Right ventricle myocardium inferior (tissue), 1 donor: ENCODE measurements at regions not wholly inside any gene's neighbourhood (a gene's known extent, or its start where the extent isn't known, plus 50 kb on each side); places are given as distances from the start of the nearest gene placed in this dataset.

Experiments
- ATAC-seq: fragments of 200-7000 bp; cut with Tn5 transposase; one replicate; pipeline ENCODE4 v1.9.1; 2020; ENCODE audit warnings: mild to moderate bottlenecking, moderate library complexity
- DNase-seq: peaks from one replicate; pipeline ENCODE4 v3.0.0; 2021; ENCODE audit errors: missing footprints
- intact Hi-C: fragments of 100-400 bp; cut with DNase I; formaldehyde crosslinking; loops from one replicate; pipeline ENCODE4 v1.11.0; 2022
- donor health status: DM: no; HTN: yes; CAD: no; lungs with severe emphysema.

DNA sequence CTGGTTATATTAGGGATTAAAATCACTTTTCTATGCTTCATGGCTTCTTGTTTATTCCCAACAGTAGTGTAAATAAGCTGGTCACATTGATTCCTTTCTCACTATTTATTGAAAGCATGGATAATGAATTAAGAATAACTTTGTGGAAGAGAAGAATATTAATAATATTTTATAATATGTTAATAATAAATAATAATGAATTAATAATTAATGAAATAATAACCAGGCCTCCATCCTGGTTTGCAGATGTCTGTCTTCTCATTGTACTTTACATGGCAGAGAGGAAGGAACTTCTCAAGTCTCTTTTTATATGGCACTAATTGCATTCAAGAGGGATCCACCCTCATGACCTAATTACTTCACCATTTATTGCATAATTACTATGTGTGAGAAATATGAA is 473.5 kb downstream of the PTPRC start:
- intact Hi-C loops, result loop anchor here (5.0 to 10.0 kb wide), 3 partner anchors 132 to 338 kb away; no protein-coding TSS in a partner anchor
- DNase-seq (no peak), ATAC-seq (no peak)

DNA sequence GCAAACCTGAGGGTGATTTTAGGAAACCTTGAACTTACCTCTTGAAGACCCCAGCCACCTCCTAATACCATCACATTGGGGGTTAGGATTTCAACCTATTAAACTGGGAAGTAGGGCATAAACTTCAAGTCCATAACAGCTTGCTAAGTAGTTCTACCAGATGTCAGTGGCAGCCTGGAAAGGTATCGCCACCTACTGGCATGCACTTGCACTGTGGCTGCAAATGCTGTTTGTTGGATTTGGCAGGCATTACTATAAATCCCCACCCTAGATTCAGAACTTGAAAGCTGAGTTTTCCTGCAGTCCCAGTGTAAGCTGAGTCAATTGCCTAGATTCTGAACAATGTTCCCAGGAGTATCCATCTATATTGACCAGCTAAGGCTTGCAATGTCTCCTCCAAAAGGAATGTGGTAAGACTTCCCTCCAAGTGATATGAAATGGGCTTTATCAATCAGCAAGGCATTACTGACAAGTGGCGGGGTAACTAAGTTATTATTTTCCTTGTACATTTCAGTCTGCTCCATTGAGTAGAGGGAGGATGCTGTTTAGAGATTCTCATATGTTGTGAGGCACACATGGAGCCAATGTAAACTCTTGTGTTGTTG is 474.5 kb downstream of the PTPRC start:
- intact Hi-C loops, result loop anchor here (5.0 to 10.0 kb wide), 3 partner anchors 131 to 339 kb away; no protein-coding TSS in a partner anchor
- DNase-seq, result no peak
- no peak for ATAC-seq

- intact Hi-C loops, result loop anchor here (10.0 kb wide), 2 partner anchors 128 to 342 kb away; no protein-coding TSS in a partner anchor
- DNase-seq (no peak), ATAC-seq (no peak)
Measured at GRCh38 chr1:199116488-199116887, 477.6 kb downstream of the PTPRC start.

DNA sequence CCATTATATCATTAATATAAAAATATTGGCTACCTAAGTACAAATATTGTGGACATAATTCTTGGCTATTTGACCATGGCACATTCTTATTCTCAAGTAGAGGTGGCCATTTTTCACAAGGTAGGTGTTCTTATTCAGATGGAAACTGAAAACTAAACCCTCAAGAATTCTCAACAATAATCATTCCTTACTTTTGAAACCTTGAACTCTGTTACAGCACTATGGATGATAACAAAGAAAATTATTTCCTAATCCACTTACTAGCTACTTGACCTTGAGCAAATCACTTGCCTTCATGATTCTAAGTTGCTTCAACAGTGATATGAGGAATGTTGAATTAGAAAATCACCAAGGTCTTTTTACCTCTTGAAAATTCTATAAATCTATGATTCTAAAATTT is 482.2 kb downstream of the PTPRC start:
- ATAC-seq (no peak), DNase-seq (no peak)
- intact Hi-C loops, result no loop called here

DNA sequence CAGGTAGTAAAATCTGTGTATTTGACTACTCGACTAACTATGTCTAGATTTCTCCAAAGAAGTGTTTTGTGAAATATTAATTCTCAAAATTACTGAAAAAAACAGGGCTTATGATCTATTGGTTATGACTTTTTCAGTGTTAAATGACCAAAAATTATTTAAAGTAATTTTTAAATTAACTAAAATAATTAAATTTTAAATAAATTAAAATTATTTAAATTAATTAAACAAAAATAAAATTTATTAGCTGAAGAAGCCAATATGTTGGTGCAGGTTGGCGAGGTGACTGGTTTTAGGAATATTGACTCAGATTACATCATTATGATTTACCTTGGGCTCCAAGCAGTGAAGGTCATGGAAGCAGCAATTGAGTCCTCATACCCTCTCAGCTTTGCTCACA is 483.2 kb downstream of the PTPRC start:
- intact Hi-C loops, result no loop called here
- ATAC-seq (no peak), DNase-seq (no peak)

DNA sequence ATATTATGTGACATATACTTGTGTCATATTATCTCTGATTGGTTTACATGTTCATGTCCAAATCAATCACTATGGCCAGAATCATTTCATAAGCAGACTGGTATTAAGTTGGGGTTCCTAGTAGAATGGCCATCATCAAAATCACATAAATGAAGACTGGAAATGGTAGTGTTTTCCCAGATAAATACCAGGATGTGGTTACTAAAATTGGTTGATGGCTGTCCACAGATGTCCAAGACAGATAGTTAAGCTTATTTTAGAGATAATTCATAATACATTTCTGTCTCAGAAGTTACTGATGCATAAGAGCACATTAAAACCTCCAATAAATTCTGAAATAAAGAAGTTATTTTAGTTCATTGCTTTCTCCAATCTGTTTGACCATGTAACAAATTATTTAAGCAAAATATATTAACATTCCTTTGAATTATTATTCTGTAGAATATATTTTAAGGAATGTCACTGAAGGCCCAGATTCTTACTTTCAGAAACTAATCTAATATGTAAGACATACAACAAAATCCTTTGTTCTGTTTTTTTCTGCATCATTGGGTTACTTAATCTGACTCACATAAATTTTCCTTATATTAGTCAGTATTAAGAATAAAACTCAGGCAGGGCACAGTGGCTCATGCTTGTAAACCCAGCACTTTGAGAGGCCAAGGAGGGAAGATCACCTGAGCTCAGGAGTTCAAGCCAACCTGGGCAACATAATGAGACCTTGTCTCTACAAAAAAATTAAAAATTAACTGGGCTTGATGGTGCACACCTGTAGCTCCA is 483.9 kb downstream of the PTPRC start:
- ATAC-seq (no peak), DNase-seq (no peak)
- intact Hi-C loops, result no loop called here

- ATAC-seq (no peak), DNase-seq (no peak)
- intact Hi-C loops, result no loop called here
Measured at GRCh38 chr1:199123615-199124014, 484.8 kb downstream of the PTPRC start.

GRCh38 chr1:199124351-199124750 is 485.5 kb downstream of the PTPRC start:
- ATAC-seq (no peak), DNase-seq (no peak)
- intact Hi-C loops, result no loop called here

GRCh38 chr1:199129247-199129646 is 490.4 kb downstream of the PTPRC start:
- intact Hi-C loops, result no loop called here
- ATAC-seq, result no peak
- no peak for DNase-seq

DNA sequence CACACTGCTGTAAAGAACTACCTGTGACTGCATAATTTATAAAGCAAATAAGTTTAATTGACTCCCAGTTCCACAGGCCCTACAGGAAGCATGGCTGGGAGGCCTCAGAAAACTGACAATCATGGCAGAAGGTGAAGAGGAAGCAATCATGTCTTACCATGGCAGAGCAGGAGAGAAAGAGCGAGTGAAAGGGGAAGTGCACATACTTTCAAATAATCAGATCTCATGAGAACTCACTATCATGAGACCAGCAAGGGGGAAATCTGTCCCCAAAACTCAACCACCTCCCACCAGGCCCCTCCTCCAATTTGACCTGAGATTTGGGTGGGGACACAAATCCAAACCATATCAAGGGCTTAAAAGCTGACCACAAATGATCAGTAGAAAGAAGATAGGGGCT is 493.2 kb downstream of the PTPRC start:
- intact Hi-C loops, result no loop called here
- DNase-seq (no peak), ATAC-seq (no peak)

DNA sequence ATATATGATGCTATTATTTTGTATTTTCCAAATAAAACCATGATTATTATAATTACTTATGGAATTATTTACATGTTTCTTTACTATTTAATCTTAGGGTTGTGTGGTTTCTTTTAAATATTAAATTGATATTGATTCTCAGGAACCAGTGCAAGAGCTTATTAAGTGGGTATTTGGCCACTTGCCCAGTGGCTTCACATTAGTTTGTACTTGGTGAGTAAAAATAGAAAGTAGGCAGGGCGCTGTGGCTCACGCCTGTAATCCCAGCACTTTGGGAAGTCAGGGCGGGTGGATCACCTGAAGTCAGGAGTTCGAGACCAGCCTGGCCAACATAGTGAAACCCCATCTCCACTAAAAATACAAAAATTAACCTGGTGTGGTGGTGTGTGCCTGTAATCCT is 497.1 kb downstream of the PTPRC start:
- ATAC-seq (no peak), DNase-seq (no peak)
- intact Hi-C loops, result no loop called here

- no peak for DNase-seq
- no peak for ATAC-seq
- intact Hi-C loops, result no loop called here
Measured at GRCh38 chr1:199138061-199138460, 499.2 kb downstream of the PTPRC start.

GRCh38 chr1:199149591-199149990 is 510.8 kb downstream of the PTPRC start:
- ATAC-seq (no peak), DNase-seq (no peak)
- intact Hi-C loops, result no loop called here

DNA sequence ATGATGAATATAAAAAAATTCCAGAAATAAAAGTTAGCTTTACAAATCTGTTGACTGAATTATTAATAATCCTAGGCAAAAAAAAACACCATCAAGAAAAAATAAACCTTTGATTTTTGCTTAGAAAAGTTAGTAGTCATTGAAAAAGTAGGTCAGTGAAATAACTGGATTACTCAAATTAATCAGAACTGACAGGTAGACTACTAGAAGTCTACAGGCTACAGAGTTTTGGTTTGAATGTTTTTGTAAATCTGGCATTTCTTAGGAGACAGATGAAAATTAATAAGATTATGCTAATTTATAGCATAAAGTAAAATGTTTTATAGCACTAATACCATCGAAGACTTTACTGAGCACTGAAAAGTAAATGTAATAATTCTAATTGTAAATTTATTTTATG is 511.9 kb downstream of the PTPRC start:
- intact Hi-C loops, result no loop called here
- no peak for ATAC-seq

DNA sequence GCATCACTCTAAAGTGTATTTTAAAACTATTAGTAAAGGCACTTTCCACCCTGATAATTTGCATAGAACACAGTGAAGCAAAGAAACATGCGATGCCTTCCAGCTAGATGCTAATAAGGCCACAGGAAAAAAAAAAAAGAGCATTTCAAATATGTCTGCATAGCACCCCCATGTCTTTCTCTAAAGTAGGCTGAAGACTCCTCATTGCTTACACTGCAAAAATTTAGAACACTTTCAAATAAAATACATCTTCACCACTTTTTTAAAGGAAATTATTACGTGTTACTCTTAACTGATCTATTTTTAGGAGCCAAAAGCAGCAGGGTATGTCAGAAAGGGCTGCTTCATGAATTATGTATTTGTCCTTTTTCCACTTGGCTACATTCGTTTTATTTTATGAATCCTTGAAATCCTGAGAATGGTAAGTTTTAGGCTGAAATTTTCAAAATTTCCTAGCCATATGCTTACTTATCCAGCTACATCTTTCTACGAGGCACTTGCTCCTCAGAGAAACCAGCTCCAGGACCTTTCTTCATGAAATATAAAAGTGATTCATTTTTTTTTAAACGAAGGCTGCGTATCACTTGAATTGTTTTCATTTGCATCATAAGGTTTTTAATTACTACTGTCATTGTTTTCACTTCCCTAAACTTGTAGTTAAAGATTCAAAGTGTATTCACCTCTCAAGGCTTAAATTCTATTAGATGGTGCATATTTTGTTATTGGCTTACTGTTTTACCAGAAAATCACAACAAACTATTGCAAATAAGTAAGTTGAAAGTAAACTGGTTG is 513.0 kb downstream of the PTPRC start:
- ATAC-seq (no peak), DNase-seq (no peak)
- intact Hi-C loops, result no loop called here

More for the DNA sequence above, 511.9 kb downstream of the PTPRC start:
- no peak for DNase-seq

DNA sequence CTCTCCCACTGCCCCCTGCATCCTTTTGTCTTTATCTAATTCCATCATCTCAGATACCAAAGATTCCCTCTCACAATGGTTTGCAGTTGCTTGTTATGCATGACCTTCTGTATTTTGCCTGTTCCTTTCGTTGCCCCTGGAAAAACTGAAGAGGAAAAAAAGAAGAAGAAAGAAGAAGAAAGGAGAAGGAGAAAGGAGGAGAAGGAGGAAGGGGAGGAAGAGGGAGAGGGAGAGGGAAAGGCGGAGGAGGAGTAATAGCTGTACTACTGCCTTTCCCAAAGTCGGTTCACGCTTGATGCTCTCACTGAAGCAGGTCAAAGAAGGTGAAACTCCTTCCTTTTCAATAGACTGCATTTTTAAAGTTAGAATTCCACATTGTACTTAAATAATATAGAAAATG is 513.8 kb downstream of the PTPRC start:
- intact Hi-C loops, result no loop called here
- DNase-seq (no peak), ATAC-seq (no peak)

DNA sequence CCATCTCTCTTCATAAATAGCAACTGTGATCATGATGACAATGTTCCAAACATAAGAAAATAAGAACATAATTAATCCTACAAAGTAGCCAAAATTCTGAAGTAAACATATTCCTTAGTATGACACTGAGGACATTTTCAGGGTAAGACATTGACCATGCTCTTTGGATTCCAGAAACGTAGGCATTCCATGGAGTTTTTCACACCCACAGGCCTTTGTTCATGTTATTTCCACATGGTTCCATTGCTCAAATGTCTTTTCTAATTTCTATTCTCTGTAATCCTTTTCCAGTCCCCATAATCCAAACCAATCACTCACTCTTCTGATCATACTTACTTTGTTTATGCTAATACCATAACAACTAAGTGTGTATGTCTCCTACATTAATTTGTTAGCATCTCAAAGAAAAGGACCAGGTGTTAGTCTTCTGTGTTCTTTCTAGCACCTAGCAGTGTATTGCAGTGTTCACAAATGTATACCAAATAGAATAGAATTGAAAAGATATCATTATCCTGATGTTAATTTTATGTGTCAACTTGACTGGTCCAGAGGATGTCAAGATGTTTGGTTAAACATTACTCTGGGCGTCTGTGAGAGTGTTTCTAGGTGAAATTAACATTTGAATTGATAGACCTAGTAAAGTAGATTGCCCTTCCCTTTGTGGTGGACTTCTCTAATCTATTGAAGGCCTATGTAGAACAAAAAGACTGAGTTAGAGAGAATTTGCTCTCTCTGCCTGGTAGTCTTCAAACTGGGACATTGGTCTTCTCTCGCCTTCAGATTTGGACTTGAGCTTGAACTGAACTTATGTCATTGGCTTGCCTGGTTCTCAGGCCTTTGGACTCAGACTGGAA is 516.6 kb downstream of the PTPRC start:
- no peak for DNase-seq
- intact Hi-C loops, result no loop called here
- ATAC-seq, result no peak

- intact Hi-C loops, result no loop called here
- ATAC-seq (no peak), DNase-seq (no peak)
Measured at GRCh38 chr1:199157494-199157893, 518.7 kb downstream of the PTPRC start.
